HG02870 (cell line): ENCODE measurements at regions not wholly inside any gene's neighbourhood (a gene's known extent, or its start where the extent isn't known, plus 50 kb on each side); places are given as distances from the start of the nearest gene placed in this dataset.
"Not testable (repeated sequence)": the region's sequence is repeated elsewhere in the genome, so short reads cannot be mapped to it uniquely, and the experiment has no call there.

ENCODE experiments used
- ATAC-seq: cut with Tn5 transposase; IDR thresholded peaks from one replicate; pipeline ENCODE4 v1.9.1; 2021; ENCODE audit warnings: mild to moderate bottlenecking, moderate library complexity; ENCODE audit not compliant: unreplicated experiment

DNA sequence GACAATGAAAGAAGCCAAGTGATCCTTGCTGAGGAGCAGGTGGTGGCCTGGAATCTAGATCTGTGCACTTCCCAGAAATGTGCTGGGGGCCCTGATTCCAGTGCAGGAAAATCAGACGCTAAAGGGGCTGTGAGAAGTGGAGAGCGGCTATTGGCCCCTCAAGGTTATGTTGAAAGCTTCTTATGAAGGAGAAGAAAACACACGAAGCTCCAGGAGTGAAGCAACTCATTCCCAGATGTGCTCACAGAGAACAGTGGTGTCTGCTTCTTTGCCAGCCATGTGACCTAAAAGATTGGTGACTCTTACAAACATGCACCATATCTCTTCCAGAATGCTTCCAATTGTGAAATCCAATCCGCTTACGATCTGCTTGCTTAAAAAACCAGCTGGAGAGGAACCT, 679.3 kb upstream of the IGFBP3 start:
- no peak for ATAC-seq

DNA sequence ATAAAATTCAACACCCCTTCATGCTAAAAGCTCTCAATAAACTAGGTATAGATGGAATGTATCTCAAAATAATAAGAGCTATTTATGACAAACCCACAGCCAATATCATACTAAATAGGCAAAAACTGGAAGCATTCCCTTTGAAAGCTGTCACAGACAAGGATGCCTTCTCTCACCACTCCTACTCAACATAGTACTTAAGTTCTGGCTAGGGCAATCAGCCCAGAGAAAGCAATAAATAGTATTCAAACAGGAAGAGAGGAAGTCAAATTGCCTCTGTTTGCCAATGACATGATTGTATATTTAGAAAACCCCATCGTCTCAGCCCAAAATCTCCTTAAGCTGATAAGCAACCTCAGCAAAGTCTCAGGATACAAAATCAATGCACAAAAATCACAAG, 673.8 kb upstream of the IGFBP3 start:
- not testable (repeated sequence) for ATAC-seq

DNA sequence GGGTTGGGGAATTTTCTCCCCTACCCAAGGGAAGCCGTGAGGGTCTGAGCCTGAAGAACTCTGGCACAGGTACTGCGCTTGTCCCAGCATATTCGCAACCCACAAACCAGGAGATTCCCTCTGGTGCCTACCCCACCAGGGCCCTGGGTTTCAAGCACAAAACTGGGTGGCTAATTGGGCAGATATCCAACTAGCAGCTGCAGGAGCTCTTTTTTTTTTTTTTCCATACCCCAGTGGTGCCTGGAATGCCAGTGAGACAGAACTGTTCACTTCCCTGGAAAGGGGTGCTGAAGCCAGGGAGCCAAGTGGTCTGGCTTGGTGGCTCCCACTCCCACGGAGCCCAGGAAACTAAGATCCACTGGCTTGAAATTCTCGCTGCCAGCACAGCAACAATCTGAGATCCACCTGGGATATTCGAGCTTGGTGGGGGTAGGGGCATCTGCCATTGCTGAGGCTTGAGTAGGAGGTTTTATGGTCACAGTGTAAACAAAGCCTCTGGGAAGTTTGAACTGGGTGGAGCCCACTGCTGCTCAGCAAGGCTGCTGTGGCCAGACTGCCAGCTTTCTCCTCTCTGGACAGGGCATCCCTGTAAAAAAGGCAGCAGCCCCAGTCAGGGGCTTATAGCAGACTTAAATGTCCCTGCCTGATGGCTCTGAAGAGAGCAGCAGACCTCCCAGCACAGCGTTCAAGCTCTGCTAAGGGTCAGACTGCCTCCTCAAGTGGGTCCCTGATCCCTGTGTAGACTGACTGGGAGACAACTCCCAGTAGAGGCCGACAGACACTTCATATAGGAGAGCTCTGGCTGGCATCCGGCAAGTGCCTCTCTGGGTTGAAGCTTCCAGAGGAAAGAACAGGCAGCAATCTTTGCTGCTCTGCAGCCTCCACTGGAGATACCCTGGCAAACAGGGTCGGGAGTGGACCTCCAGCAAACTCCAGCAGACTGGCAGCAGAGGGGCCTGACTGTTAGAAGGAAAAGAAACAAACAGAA, 670.1 kb upstream of the IGFBP3 start:
- not testable (repeated sequence) for ATAC-seq

DNA sequence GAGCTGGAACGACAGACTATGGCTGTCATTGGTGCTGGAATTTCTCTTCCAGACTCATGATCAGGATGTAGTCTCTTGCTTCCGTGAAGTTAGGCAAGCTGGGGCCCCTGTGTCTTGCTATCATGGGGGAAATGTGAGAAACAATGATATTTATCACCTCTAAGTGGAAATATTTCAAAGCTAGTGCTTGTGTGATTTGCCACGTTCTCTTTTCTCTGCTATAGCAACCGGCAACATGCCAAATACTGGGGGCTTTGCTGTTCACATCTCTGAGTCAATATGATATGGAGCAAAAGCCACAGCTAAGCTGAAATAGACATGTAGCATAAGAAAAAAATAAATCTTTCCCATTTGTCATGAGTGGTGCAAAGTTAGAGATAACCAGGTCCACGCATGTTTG, 668.2 kb upstream of the IGFBP3 start:
- ATAC-seq: no peak

DNA sequence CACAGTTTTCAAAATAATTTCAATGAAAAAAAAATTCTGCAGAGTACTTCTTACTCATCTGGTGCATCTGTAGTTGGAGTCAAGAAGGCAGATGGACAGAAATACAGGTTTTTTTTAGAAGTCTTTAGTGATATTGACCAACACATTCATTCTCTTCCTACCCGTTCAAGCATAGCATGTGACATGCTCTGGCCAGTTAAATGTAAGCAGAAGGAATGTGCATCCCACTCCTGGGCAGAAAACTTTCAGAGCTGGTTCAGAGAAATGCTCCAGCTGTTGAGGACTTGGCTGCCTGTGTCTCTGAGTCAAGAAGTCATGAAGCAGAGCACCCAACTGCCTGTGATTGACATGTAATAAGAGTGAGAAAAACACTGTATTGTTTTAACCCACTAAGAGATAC, 665.3 kb upstream of the IGFBP3 start:
- ATAC-seq: no peak

DNA sequence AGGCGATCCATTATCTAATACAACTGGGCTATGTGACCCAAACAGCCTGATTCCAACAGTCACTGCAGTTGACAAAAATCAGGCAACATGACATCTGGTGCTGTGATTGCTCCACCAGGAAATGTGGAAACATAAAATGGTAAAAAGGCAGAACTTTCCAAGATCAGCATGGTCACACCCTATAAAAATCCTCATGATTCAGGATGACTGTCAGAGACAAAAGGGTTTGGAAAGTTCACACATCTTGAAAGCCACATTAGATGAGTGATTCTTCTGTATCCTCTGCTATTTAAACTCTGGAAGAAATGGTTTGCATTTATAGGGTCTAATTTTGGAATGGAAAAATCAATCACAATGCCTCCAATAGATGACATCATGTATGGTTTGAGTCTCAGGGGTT, 662.6 kb upstream of the IGFBP3 start:
- no peak for ATAC-seq

DNA sequence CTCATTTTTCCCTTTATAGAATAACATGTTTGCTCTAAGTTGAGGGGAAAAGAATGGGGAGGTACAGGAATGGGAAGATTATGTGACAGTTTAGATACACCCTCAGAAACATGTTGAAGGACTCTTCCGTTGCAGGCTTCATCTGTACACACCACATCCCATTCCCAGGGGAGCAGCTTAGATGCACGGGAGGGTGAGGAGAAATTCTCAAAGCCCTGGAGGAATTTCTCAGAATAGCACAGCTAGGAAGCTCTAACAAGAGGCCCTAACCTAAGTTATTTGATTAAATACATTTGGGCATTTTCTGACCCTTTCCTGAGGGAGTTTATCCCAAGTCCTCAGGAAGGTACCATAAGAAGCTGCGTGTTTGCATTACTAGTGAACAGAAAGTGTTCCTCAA, 660.2 kb upstream of the IGFBP3 start:
- no peak for ATAC-seq

DNA sequence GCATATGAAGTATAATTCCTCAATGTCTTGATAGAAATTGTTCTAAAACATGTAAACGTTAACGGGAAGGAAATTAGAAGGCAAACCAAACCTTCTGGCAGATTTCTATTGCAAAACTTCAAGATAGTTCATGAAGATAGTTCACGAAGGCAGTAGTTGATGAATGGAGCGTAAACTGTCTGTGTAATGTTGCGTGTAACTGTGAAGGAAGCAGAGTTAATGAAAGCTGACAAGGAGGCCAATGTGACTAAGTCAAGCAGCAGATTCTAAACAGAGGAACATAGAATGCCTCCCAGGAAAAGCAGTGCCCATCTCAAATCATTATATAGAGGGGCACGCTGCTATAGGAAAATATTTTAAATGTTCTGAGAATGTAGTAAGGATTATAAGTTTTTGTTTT, 659.7 kb upstream of the IGFBP3 start:
- ATAC-seq: no peak

DNA sequence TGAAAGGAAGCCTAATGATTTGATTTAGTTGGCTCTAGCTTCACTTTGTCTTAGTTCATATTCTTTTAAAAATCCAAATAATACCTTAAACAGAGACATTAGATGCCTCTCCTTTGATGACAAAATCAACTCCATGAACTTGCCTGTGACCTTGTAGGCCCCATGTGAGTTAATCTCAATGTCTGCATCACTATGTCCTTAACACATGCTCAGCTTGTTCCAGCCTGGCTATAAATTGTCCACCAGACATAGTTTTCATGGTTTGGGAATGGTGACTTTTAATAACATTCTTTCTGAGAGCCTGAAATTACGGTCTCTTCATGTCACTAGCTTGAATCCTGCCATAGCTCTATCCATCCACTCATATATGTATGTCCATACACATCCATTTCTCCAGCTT, 656.3 kb upstream of the IGFBP3 start:
- no peak for ATAC-seq

DNA sequence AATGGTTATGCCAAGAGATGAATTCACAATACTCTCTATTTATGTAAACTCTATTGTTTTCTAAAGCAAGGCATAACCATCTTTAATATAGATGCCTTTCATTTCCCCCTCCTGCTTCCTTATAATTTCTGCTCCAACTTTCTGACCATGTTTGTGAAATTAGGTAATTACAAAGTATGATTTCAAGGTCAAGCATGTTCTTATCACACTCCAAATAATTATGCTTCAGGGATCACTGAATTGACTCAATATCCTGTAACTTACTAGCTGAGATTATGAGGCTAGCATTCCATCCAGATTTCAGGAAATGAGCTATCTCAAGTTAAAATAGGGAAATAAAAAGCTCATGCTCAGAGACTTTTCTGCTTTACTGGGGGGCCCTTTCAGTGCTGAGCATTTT, 655.9 kb upstream of the IGFBP3 start:
- ATAC-seq: no peak

DNA sequence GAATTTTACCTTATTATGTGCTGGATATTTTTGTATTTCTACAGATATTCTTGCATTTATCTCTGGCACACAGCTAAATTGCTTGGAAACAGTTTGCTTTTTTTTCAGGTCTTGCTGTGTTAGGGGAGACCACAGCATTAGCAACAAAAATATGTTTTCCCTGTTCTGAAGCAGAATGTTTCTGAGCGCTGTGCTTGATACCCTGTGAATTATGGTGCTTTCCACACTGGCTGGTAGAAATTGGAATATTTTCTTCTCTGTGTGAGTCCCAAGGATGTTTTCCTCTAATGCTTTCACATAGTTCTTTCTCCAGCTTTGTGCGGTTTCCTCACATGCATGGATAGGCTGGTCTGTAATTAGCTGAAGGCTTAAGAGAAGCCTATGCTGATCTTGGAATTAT, 651.6 kb upstream of the IGFBP3 start:
- ATAC-seq: no peak

DNA sequence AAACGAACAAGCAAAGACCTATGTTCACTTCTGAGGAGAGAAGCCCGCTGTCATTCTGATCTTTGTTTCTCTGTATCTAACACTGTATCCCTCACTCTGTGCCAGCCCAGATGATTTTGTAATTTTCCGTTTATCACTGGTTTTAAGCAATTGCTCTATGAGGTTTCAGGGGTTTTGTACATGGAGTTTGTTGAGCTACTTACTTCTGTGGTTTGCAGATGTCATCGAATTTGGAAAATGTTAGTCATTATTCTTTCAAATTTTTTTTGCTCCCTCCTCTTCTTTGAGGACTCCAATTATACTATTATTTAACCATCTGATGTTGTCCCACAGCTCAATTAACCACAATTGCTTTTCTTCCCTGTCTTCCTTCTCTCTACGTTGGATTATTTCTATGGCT, 650.9 kb upstream of the IGFBP3 start:
- ATAC-seq: no peak

DNA sequence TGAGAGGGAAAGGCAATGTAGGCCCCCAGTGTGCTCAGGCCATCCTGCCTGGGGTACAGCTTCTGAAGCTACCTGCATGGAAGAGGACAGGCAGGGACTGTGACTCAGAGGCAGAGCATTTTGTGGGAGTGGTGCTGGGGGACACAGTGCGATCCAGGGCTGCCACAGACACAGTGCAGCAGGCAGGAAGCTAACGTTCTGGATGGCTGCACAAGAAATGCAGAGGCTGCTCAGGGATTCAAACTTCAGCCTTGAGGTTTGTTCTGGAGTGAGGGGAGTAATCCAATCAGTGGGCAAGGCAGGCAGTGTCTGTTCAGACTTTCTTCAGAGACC, 648.0 kb upstream of the IGFBP3 start:
- no peak for ATAC-seq

DNA sequence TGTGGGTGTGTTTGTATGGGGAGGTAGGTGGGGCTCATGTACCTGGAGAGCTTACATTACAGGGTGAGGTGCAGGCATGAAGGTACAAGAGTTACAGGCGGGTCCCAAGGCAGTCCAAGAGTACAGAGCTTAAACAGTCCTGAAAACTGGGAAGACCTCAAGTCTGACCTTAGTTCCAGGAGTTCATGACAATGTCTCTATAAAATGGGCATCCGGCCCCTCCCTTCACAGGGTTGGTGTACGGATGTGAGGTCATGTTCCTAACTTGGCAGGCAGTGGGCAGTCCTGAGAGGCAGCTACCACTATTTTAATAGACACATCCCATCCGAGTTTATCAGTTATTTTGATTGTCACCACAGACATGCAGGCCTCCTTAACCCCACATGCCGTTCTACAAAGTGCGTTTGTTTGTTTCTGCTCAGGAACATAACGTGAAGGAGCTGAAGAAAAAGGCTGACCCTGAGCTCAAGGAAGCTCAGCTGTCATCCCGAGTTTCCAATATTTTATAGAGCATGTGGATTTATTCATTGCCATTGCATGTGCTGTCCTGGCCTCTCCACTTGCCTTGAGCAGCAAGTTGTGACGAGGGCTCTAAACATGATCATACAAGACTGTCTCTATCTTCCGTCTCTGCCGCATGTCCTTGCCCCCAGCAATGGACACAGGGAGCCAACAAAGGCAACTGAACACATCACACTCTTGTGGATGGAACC, 647.5 kb upstream of the IGFBP3 start:
- no peak for ATAC-seq

DNA sequence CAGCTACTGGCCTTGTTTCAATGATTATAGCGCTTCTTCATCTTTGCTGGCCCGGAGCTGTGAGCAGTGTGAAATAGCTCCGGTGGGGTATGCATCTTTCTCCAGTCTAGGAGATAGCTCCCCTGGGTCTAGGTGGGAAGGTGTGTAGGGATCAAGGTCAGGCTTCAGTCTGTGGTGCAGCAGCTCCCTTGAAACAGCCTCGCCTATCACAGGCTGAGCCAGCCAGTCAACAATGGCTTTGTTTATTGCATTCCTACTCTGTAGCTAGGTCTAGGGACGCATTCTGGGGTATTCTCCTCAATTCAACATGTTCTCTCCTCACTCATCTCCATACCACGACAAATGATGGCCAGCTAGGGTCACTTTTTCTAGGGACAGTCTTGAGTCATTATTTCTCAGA, 646.8 kb upstream of the IGFBP3 start:
- no peak for ATAC-seq

DNA sequence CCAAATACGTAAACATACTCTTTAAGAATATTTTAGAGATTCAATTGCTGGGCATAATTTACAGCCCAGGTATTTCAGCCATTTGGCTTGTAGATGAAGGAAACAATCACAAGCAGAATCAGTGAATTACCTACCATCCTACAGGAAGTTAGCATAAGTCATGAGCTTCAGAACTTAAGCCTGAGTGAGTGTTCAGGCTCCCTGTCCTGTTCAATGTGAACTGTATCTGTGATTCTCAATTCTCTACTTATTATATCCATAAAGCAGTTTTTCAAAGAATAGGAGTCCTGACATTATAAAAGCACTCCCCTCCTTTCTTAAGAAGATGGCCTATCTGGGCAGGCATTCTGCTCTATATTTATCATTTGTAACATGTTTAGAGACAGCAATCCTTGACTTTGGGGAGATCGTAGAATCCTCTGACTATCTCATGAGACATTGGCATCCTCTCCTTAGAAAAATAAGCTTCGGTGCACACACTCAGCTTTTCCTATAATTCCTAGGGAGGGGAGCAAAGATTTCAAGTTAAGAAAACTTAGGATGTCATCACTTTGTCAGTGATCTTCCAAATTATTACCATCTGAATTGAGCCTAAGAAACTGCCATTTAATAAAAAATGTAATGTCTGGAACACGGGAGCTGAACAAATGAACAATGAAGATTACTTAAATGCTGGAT, 645.2 kb upstream of the IGFBP3 start:
- no peak for ATAC-seq

DNA sequence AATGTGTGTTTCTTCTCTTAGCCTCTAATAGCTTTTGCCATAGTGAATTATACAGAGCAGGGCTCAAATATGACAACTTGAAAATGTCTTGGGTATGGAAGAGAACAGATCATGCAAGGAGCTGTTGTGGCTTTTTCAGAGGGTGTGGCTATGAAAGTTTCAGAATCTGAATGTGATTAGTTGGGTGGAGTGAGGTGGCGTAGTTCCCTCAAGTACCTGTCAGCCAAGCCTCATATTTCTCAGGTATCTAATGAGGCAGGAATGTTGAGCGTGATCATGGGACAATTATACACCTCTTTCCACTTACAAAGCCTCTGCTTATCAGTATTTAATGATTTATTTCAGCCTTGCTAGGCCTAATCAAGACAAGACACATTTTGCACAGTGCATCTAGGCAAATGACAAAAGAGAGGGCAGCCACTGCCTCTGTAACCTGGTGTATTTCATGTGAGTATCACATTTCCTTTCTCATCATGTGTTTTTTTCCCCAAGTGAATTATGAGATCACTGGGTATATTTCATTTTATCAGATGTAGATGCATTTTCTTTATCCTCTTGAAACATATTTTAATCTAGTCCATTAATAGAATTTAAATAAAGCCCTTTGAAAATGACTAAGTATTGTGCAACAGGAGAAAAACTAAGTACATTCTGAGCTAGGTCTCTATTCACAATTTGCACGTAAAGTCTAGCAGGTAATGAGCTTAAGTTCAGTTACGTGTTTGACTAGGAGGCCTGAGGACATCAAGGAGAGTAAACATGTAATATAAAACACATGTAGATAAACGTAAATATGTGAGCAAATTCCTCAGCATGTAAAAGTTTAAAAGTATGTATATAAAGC, 644.4 kb upstream of the IGFBP3 start:
- no peak for ATAC-seq

DNA sequence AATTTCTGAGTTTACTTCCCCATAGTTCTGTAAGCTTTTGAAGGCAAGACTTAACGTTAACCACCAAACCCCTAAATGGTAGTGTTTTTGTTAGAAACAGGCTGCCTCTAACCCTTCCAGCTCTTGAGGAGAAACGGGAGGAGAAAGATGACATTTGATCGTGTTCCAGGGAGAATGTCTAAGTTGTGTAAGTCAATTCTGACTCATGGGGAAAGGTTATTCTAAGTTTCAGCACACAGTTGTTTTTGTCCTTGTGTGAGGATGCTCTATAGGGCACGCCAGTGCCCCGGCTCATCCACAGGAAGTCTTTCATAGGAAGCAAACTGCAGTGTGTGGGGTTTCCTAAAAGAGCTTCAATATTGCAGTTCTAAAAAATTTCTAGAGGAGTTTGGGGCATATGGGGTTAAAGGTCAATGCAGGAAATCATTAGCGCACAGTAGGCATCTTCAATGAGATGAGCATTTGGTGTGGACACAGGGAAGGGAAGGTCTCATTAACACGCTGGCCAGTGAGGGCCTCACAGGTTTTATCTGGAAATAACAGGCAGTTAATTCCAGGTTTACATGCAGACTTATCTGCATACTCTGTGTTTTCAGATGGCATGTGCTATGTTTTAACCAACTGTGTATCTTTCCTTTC, 638.2 kb upstream of the IGFBP3 start:
- no peak for ATAC-seq

DNA sequence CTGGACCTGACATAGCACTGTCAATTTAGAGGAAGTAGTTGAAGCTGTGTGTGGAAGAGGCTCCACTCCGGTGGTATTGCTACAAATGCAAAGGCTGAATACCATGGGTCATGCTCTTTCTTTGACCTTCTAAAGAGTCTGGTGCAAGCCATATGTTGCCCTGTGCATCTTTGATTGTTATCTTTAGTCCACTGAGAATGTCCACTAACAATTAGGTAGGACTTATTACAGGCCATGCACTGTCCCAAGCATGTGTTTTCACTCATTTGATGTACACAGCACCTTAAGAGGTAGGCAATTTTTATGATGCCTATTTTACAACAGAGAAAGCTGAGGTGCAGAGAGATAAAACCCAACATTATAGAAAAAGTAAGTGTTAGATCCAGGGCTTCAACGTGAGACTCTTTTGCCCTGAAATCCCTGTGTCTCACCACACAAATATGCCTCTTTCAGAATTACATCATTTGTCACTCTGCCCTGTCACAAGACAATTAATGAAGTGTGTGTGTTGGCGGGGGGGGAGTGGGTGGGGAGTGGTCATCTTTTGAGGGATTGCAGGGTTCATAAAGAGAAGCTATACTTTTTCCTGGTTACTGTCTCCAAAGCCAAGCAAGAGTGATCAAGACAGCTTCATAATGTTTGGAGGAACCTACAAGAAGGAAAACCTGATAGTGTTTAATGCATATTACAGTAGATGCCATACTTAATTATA, 637.6 kb upstream of the IGFBP3 start:
- ATAC-seq: no peak

DNA sequence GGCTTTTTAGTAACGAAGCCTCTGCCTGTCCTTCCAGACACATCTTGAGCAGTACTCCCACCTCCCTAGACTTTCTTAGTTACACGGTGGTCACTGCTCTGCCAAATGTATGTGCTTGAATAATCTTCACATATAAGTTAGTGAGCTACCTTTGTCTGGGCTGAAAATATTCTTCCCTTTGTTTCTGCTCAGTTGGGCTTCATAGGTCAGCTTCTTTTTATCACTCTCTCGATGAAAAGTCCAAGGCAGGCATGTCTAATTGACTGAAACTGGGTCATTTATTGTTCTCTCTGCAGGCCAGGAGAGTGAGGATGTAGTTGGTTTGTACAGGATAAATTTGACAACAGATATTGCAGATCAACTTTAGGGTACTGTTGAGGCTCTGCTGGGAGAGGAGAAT, 636.7 kb upstream of the IGFBP3 start:
- no peak for ATAC-seq
